ENCODE measurements at regions not wholly inside any gene's neighbourhood (a gene's known extent, or its start where the extent isn't known, plus 50 kb on each side); places are given as distances from the start of the nearest gene placed in this dataset.

GRCh38 chr6:129767776-129768485, 58.0 kb upstream of the ARHGAP18 start:
- no peak for TF ChIP-seq CTCF (IDR thresholded peaks at IDR 0.05 in 4 of 5, conservative IDR thresholded peaks at IDR 0.05 in 1 of 5)
- TF ChIP-seq POLR2A (IDR thresholded peaks at IDR 0.05): no peak
